Endodermal cell (in vitro differentiated cells): ENCODE measurements at regions not wholly inside any gene's neighbourhood (a gene's known extent, or its start where the extent isn't known, plus 50 kb on each side); places are given as distances from the start of the nearest gene placed in this dataset.

ENCODE experiments used
- DNase-seq: peaks from one replicate; pipeline ENCODE4 v3.0.0-alpha.2; 2017
- H3K27ac ChIP-seq: 2 replicates; pipeline ENCODE4 v1.5.1; 2013; ENCODE audit warnings: mild to moderate bottlenecking, low read depth, low read length, moderate library complexity
- H3K27me3 ChIP-seq: 2 replicates; pipeline ENCODE4 v1.6.1; 2013; ENCODE audit warnings: mild to moderate bottlenecking, low read length, moderate library complexity; ENCODE audit not compliant: insufficient read depth, control insufficient read depth, poor library complexity, severe bottlenecking
- H3K36me3 ChIP-seq: 2 replicates; pipeline ENCODE4 v1.7.0; 2013; ENCODE audit warnings: mild to moderate bottlenecking, low read length, moderate library complexity; ENCODE audit not compliant: control insufficient read depth, insufficient read depth
- H3K4me1 ChIP-seq: one replicate; pipeline ENCODE4 v1.7.0; 2013; ENCODE audit warnings: low read length; ENCODE audit not compliant: control insufficient read depth, insufficient read depth
- H3K4me3 ChIP-seq: 2 replicates; pipeline ENCODE4 v1.5.1; 2013; ENCODE audit warnings: mild to moderate bottlenecking, low read length, moderate library complexity
- H3K9ac ChIP-seq: 2 replicates; pipeline ENCODE4 v1.6.1; 2013; ENCODE audit warnings: mild to moderate bottlenecking, low read length, moderate library complexity; ENCODE audit not compliant: poor library complexity, severe bottlenecking; ENCODE audit errors: extremely low read depth
- H3K9me3 ChIP-seq: 2 replicates; pipeline ENCODE4 v1.6.1; 2013; ENCODE audit warnings: mild to moderate bottlenecking, low read length, moderate library complexity; ENCODE audit not compliant: control insufficient read depth
- H3K27ac Mint-ChIP-seq: 2 replicates; pipeline ENCODE4 v1.8.0; 2020; ENCODE audit warnings: mixed read lengths
- H3K27me3 Mint-ChIP-seq: 2 replicates; pipeline ENCODE4 v1.8.0; 2021; ENCODE audit warnings: mild to moderate bottlenecking, mixed read lengths; ENCODE audit not compliant: insufficient read depth
- H3K36me3 Mint-ChIP-seq: 2 replicates; pipeline ENCODE4 v1.8.0; 2020; ENCODE audit warnings: low read depth, mixed read lengths
- H3K4me1 Mint-ChIP-seq: 2 replicates; pipeline ENCODE4 v1.8.0; 2020; ENCODE audit warnings: mixed read lengths
- H3K4me3 Mint-ChIP-seq: 2 replicates; pipeline ENCODE4 v1.8.0; 2020; ENCODE audit warnings: mild to moderate bottlenecking, moderate library complexity, mixed read lengths
- H3K9me3 Mint-ChIP-seq: 2 replicates; pipeline ENCODE4 v1.8.0; 2020; ENCODE audit warnings: mild to moderate bottlenecking, mixed read lengths
- CTCF ChIP-seq: fragments of 200-600 bp; sonication (generic); conservative IDR thresholded peaks from 2 replicates; pipeline ENCODE4 v1.5.0; 2021; ENCODE audit warnings: antibody characterized with exemption, mild to moderate bottlenecking
- WGBS, 2 experiments: methylation state at CpG; one replicate each; pipeline versions ENCODE4 v1.1.5 to v1.1.7; 2013; ENCODE audit warnings: missing lambda C conversion rate in 2 of 2, mixed read lengths in 1 of 2; ENCODE audit not compliant: insufficient coverage in 1 of 2, insufficient read length in 1 of 2; 5-methylcytosine and 5-hydroxymethylcytosine counted together

GRCh38 chr2:208570066-208570465 lies 163.5 kb downstream of the PTH2R start:
- H3K27me3 Mint-ChIP-seq, result peaks cover 4% of the 10 kb centered on the region
- H3K27ac Mint-ChIP-seq, result no peak overlapping the region
- H3K36me3 Mint-ChIP-seq, result no peaks in the 10 kb centered on the region
- Histone ChIP-seq H3K4me3 (no peak overlapping the region), H3K36me3 (no peaks in the 10 kb centered on the region), H3K9ac (no peak overlapping the region), H3K9me3 (no peaks in the 10 kb centered on the region), H3K27me3 (no peaks in the 10 kb centered on the region), H3K27ac (no peak overlapping the region), H3K4me1 (no peaks in the 10 kb centered on the region)
- no peak for TF ChIP-seq CTCF
- H3K4me1 Mint-ChIP-seq, result peaks cover 2% of the 10 kb centered on the region
- no peak overlapping the region for H3K4me3 Mint-ChIP-seq
- H3K9me3 Mint-ChIP-seq, result no peaks in the 10 kb centered on the region
- no peak for DNase-seq
- WGBS, 2 experiments, result 92% methylated on average over 5 of the region's 5 CpGs; no CpG with 5 or more reads in 1 of the 2 experiments

GRCh38 chr2:208570851-208571763 lies 164.5 kb downstream of the PTH2R start:
- H3K27ac Mint-ChIP-seq, result no peak overlapping the region
- no peak for DNase-seq
- Histone ChIP-seq H3K27me3 (no peaks in the 10 kb centered on the region), H3K9me3 (no peaks in the 10 kb centered on the region), H3K4me1 (no peaks in the 10 kb centered on the region), H3K27ac (no peak overlapping the region), H3K4me3 (no peak overlapping the region), H3K36me3 (no peaks in the 10 kb centered on the region), H3K9ac (no peak overlapping the region)
- no peak overlapping the region for H3K4me3 Mint-ChIP-seq
- peak; percentile 49 for TF ChIP-seq CTCF
- H3K4me1 Mint-ChIP-seq, result peaks cover 2% of the 10 kb centered on the region
- H3K9me3 Mint-ChIP-seq, result no peaks in the 10 kb centered on the region
- no peaks in the 10 kb centered on the region for H3K36me3 Mint-ChIP-seq
- WGBS, 2 experiments, result 65 to 74% methylated on average over 10 to 17 of the region's 17 CpGs
- H3K27me3 Mint-ChIP-seq, result peaks cover 4% of the 10 kb centered on the region

GRCh38 chr2:208571764-208572131 lies 165.2 kb downstream of the PTH2R start:
- no peaks in the 10 kb centered on the region for H3K4me1 ChIP-seq
- Mint-ChIP-seq H3K27ac (no peak overlapping the region), H3K4me3 (no peak overlapping the region), H3K36me3 (no peaks in the 10 kb centered on the region), H3K4me1 (peaks cover 2% of the 10 kb centered on the region), H3K9me3 (peaks cover 6% of the 10 kb centered on the region), H3K27me3 (peaks cover 4% of the 10 kb centered on the region)
- peak; percentile 3 for TF ChIP-seq CTCF
- DNase-seq, result no peak
- H3K9ac ChIP-seq, result no peak overlapping the region
- H3K27ac ChIP-seq, result no peak overlapping the region
- no peaks in the 10 kb centered on the region for H3K27me3 ChIP-seq
- no peaks in the 10 kb centered on the region for H3K36me3 ChIP-seq
- no peaks in the 10 kb centered on the region for H3K9me3 ChIP-seq
- H3K4me3 ChIP-seq, result no peak overlapping the region
